GM21515 (cell line): ENCODE measurements at regions not wholly inside any gene's neighbourhood (a gene's known extent, or its start where the extent isn't known, plus 50 kb on each side); places are given as distances from the start of the nearest gene placed in this dataset.

Source experiments
- ATAC-seq: cut with Tn5 transposase; IDR thresholded peaks from one replicate; pipeline ENCODE4 v1.9.1; 2021; ENCODE audit not compliant: unreplicated experiment

DNA sequence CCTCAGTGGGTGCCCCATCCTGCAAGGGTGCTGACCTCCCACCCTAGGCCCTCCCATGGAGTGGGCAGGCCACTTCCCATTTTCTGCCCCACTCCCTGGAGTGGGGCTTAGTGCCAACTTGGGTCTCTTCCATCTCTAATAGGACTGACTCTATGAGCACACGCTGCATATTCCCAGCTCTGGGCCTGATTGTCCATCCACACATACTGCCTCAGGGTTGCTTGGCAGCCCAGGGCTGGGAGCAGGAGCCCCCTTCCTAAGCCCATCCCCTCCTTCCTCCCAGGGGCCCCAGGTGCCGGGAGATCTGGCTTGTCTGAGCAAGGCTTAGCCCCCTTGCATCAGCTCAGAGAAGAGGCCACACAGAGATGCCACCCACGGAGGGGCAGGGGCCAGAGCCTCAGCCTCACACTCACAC, 55.1 kb downstream of the PJA1 start:
- ATAC-seq: no peak

DNA sequence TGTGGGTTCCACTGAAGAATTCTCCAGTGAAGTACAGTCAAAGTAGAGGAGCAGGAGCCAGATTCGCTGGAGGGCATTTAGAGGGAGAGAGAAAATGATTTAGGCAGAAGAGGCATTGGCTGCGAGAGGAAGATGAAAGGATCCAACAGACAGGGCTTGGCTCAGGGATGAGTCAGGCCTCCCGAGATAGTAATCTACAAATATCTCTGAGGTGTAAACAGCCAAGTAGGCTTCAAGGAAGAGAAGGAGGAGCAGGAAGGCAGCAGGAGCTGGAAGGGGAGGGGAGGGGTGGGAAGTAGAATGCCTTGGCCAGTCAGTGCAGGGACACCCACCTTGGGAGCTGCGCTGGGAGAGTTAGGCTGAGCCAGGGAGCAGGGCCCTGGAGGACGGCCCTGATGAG, 55.5 kb downstream of the PJA1 start:
- ATAC-seq: no peak

- ATAC-seq: no peak
Observed at GRCh38 chrX:69109036-69109663, 56.1 kb downstream of the PJA1 start.

DNA sequence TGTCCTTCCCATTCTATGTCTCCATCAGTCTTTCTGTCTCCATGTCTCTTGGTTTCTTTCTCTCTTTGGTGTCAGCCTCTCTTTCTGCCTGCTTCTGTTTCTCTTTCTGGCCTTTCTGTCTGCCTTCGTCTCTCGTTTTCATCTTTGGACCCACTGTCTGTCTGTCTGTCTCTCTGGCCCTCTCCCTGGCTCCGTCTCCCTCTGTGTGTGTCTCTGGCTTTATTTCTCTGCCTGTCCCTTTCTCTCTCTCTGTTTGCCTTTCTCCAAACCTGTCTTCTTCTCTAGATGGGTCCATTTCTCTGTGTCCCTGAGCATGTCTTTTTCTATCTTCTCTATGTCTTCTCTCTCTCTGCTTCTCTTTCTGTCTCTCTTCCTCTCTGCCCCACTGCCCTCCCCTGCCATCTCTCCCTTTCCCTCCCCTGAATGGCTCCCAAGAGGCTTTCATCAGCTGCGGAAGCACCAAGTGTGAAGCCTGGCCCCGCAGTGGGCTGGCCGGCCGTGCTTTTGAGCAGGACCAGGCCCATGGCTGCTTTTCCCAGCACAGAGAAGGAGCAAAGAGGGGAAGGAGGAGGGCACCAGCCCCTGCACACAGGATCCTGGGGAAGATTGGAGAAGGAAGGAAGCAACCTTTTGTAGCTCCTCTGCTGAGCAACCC, 57.4 kb downstream of the PJA1 start:
- no peak for ATAC-seq

DNA sequence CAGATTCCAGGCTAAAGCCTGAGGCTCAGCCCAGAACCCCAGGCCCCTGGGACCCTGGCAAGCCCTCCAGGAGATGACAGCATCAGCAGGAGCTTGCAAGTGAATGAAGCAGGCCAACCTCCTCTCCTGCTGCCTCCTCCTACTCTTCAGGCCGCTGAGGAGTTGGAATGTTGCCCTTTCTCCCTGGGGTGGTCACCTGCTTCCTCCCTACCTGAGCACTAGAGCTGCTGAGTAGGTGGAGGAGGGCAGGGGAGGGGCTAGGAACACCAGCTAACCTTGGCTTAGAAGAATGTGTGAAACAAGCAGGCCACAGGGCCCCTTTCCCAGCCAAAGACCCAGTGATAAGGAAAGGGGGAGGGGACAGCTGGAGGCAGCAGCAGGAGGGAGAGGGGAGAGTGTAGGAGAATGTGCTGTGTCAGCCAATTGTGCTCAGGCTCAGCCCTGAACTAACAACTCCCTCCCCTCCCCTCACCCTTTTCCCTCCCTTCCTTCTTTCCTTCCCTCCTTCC, 58.0 kb downstream of the PJA1 start:
- no peak for ATAC-seq

DNA sequence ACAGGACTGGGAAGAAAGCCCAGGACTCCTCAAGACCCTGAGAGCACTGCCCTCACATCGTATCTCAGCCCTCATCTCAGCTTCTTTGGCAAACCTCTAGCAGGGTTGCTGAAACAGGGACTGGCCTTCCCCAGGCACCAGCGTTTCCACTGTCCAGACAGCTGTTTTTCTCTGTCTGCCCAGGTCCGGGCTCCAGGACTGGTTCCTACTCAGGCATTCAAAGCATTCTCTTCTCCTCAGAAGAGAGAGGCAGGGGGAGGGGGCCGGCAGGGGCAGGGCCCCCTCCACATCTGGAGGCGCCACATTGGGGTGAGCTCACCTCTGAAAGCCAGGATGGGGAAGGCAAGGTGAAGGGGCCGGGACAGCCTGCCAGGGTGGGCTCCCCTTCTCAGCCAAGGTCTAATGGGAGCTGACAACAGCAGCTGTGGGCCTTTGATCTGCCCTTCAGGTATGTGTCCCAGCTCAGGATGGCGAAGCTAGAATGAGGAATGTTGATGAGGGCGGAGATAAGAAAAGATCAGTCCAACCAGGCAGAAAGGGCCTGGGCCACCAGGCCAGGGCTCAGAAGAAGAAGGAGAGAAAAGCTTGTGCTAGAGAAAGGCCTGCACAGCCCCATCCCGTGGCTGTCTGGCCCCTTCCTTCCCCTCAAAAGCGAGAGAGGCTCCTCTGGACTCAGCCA, 60.4 kb downstream of the PJA1 start:
- no peak for ATAC-seq

- no peak for ATAC-seq
Observed at GRCh38 chrX:69103539-69103938, 61.7 kb downstream of the PJA1 start.

DNA sequence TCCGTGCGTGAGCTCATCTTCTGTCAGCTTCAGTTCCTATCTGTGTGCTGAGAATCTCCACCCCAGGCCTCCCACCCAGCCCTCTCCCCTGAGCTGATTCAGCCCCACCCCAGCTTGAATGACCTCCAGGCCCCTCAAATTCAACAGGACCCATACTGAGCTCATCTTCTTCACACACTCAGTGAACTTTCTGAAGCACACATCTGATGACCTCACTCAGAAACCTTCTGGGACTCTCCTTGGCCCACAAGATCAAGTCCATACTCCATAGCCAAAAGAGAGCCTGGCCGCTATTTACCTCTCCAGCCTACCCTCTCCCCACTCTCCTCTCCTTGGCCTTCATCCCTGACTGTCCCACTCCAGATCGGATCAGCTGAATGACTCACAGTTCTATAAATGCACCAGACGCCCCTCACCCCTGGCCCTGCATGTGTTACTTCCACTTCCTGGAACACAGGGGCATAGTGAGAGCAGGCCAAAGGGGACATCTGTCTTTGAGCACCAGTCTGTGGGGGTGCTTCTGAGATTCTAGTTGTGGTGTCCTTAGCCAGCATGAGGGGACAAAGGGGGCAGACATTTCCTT, 62.5 kb downstream of the PJA1 start:
- ATAC-seq: no peak

GRCh38 chrX:69101683-69102251, 63.5 kb downstream of the PJA1 start:
- no peak for ATAC-seq

GRCh38 chrX:69100478-69100877, 64.8 kb downstream of the PJA1 start:
- ATAC-seq: no peak

GRCh38 chrX:69097451-69098236, 67.6 kb downstream of the PJA1 start:
- ATAC-seq: no peak

DNA sequence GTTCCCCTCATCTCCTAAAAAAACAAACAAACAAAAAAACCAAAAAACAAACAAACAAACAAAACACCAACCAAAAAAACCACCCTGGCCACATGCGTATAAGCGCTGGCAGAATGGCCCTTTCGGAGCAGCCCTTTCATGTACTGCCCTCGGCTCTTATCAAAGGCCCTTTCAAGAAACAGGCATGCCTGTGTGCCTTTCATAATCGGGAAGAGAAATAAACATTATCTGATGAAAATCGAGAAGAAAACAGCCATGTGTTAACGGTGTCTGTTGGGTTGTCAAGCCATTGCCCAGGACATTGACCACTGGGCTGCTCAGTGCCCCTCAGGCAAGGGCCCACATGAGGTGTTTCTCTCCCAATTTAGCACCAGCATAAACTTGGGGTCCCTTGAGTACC, 68.3 kb downstream of the PJA1 start:
- no peak for ATAC-seq

DNA sequence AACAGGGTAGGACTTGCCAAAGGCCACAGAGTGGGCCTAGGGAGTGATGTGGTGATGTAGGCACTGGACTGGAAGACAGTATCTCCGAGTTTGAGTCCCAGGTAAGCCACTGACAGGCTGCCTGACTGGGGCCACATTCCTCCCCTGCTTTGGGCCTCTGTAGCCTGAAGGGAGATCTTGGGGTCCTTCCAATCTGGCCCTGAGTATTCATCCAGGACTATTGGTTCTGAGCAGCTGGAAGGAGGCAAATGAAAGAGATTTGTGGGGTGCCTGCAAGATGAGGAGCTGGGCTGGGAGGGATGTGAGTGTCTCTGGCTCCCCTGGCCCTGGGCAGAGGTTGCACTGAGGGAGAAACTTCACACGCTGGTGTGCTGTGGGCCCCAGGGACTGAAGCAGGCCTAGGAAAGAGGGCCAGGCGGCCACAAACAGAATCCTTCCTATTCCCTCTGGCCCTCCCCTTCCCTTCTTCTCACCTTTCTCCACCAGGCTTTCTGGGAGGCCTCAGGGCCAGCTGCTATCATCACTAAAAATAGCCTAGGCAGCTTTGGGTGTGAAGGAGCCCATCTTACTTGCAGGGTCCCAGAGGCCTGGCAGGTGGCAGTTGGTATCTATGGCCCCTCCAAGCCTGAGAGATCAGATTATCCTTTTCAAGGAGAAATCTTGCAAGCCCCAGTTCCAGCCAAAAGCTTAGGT, 70.1 kb downstream of the PJA1 start:
- no peak for ATAC-seq

DNA sequence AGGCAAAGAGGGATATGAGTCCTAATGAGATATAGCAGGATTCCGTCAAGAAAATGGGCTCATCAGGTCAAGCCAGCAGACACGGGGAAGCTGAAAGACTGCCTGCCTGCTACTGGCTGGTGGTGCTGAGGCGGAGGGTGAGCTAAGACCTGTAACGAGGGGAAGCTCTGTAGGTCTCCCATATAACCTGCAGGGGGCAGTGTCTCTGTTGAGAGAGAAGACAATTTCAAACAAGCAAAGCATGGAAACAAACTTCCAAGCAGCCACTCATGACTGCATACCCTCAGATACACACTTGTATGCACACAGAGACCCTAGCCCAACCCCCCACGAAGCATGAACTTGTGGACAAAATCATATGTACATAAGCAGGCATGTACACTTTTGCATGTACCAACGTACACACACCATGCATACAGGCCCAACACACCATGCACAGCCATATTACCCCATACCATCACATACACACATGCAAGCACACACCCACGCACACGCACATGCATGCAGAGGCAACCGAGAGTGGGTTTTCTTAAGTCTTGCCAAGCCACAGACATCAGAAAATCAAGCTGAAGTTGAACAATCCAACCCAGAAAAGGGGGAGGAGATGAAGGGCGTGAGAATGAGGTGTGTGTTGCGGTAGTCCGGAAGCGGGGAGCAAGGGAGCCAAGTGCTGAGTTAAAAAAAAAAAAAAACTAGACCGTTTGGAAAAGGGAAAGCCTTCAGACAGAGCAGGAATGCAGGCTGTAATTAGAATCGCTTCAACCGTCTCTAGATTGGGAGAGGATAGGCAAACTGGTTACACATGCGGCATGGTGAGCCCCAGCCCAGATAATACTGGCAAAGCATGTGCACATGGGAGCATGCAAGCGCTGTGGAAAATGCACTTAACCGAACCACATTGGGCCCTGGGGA, 71.0 kb downstream of the PJA1 start:
- no peak for ATAC-seq

GRCh38 chrX:69090022-69090421, 75.2 kb downstream of the PJA1 start:
- ATAC-seq: no peak

DNA sequence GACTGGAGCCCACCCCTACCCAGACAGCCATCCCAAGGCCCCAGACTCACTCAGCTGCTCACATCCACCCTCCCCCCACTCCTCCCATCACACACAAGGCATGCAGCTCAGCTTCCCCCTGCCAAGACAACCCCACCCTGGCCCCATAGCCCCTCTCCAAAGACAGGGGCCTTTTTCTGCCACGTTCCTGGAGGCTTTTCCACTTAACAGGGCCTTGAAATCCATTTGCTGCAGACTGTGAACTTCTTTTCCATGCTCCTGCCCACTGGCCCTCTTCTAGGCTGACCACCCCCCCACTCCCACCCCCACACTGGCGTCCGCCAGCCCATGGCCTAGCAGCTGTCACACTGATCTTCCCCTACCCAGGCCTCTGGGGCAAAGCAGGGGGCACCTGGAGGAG, 76.0 kb downstream of the PJA1 start:
- no peak for ATAC-seq

DNA sequence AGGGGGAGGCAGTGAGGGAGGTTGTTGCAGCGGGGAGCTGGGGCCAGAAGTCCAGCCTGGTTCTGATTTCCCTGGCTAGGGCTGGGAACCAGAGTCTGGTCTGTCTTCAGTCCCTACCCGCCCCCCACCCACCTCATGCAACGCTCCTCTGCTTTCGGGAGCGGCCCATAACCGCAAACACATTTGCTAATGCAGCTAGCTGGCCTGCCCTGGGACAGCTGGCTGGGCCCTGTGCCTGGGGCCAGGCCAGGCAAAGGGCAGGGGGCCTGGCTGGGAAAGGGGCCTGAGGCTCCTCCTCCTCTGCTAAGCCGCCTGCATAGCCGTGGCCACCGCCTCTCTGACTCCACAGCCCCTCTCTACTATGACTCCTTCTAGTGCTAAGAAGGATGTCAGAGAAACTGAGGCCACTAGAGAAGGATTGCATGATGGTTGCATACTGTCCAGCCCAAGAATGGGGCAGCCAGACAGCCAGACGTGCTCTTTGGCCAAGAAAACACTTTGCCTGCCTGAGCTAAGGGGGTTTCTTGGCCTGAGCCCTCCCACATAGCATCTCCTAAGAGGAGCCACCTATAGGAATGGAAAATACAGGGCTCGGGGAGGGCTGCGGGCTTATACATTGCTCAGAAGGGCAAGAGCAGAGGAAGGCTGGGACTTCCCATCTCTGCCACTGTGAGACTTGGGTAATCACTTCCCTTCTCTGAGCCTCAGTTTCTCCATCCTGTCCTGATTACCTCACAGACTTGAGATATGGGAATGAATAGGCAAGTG, 76.9 kb downstream of the PJA1 start:
- no peak for ATAC-seq

- no peak for ATAC-seq
Observed at GRCh38 chrX:69085826-69086225, 79.4 kb downstream of the PJA1 start.
